Putamen (tissue), 1 donor: ENCODE measurements at regions not wholly inside any gene's neighbourhood (a gene's known extent, or its start where the extent isn't known, plus 50 kb on each side); places are given as distances from the start of the nearest gene placed in this dataset.
A peak's percentile ranks its signal among the peaks of the same experiment; 100 is the strongest.

Experiments
- DNase-seq: peaks from one replicate; pipeline ENCODE4 v3.0.0-alpha.2; 2016; ENCODE audit warnings: low spot score

GRCh38 chr17:54007855-54008254, 185.1 kb downstream of the KIF2B start:
- no peak for DNase-seq

- DNase-seq = no peak
These were observed 186.8 kb downstream of the KIF2B start for GRCh38 chr17:54009502-54009901.

- no peak for DNase-seq
These were observed 190.3 kb downstream of the KIF2B start for GRCh38 chr17:54013072-54013471.

- DNase-seq = no peak
These were observed 193.0 kb downstream of the KIF2B start for GRCh38 chr17:54015734-54016133.

- DNase-seq = no peak
These were observed 198.7 kb downstream of the KIF2B start for GRCh38 chr17:54021418-54021817.

- no peak for DNase-seq
These were observed 206.4 kb downstream of the KIF2B start for GRCh38 chr17:54028986-54029580.

GRCh38 chr17:54029986-54030385, 207.3 kb downstream of the KIF2B start:
- DNase-seq = no peak

- no peak for DNase-seq
These were observed 223.8 kb downstream of the KIF2B start for GRCh38 chr17:54046570-54046969.

- no peak for DNase-seq
These were observed 240.9 kb downstream of the KIF2B start for GRCh38 chr17:54063639-54064038.

- no peak for DNase-seq
These were observed 262.3 kb downstream of the KIF2B start for GRCh38 chr17:54085020-54085419.

GRCh38 chr17:54085934-54086333, 263.2 kb downstream of the KIF2B start:
- DNase-seq = no peak

- no peak for DNase-seq
These were observed 273.5 kb downstream of the KIF2B start for GRCh38 chr17:54096216-54096615.

GRCh38 chr17:54099221-54099620, 276.5 kb downstream of the KIF2B start:
- peak; percentile 14 for DNase-seq

- DNase-seq = no peak
These were observed 279.5 kb downstream of the KIF2B start for GRCh38 chr17:54102246-54102645.

- peak; percentile 8 for DNase-seq
These were observed 288.8 kb downstream of the KIF2B start for GRCh38 chr17:54111576-54111975.

- DNase-seq = no peak
These were observed 294.7 kb downstream of the KIF2B start for GRCh38 chr17:54117452-54117851.

GRCh38 chr17:54124456-54124855, 301.7 kb downstream of the KIF2B start:
- DNase-seq = no peak

- DNase-seq = no peak
These were observed 330.7 kb downstream of the KIF2B start for GRCh38 chr17:54153423-54153822.

GRCh38 chr17:54157542-54157941, 334.8 kb downstream of the KIF2B start:
- no peak for DNase-seq

- DNase-seq = peak; percentile 22
These were observed 349.6 kb downstream of the KIF2B start for GRCh38 chr17:54172096-54172984.

GRCh38 chr17:54172985-54173316, 350.2 kb downstream of the KIF2B start:
- no peak for DNase-seq

- no peak for DNase-seq
These were observed 355.0 kb downstream of the KIF2B start for GRCh38 chr17:54177606-54178308.

- DNase-seq = no peak
These were observed 358.2 kb downstream of the KIF2B start for GRCh38 chr17:54180950-54181349.
